A673 (cell line): ENCODE measurements at regions not wholly inside any gene's neighbourhood (a gene's known extent, or its start where the extent isn't known, plus 50 kb on each side); places are given as distances from the start of the nearest gene placed in this dataset.

Source experiments
- BruUV-seq: library from RNA; stranded (reverse); fragments of 400-500 nt; replicated peaks from 2 replicates; lab custom pipeline; 2021; lab: Mats Ljungman, UMichigan
- CTCF ChIA-PET: fragments of 300-600 bp; sonication (Branson Sonifier 250); formaldehyde crosslinking; loops from one replicate; lab custom pipeline; 2022; ENCODE audit warnings: antibody characterized with exemption; lab: Charles Lee
- POLR2A ChIA-PET: fragments of 300-600 bp; sonication (Branson Sonifier 250); formaldehyde crosslinking; loops from one replicate; lab custom pipeline; 2022; ENCODE audit warnings: antibody characterized with exemption; ENCODE audit not compliant: low non-redundant PET; lab: Charles Lee
- DNase-seq: peaks from one replicate; pipeline ENCODE4 v3.0.0-alpha.2; 2015; ENCODE audit warnings: low spot score
- H3K27ac ChIP-seq: fragments of 200-600 bp; sonication (generic); 2 replicates; pipeline ENCODE4 v1.5.1; 2016; ENCODE audit warnings: mixed run types, low read depth, mild to moderate bottlenecking, mixed read lengths, antibody characterized with exemption, low read length; ENCODE audit not compliant: poor library complexity, severe bottlenecking
- H3K27me3 ChIP-seq: fragments of 200-600 bp; sonication (generic); replicated peaks from 2 replicates; pipeline ENCODE4 v1.6.1; 2017; ENCODE audit warnings: mixed run types, low read depth, mild to moderate bottlenecking, mixed read lengths, antibody characterized with exemption, low read length; ENCODE audit not compliant: insufficient read depth, poor library complexity
- H3K36me3 ChIP-seq: fragments of 200-600 bp; sonication (generic); 2 replicates; pipeline ENCODE4 v1.6.1; 2016; ENCODE audit warnings: mixed run types, mild to moderate bottlenecking, mixed read lengths, antibody characterized with exemption, low read length; ENCODE audit not compliant: insufficient read depth, poor library complexity, severe bottlenecking
- H3K4me1 ChIP-seq: fragments of 200-600 bp; sonication (generic); 2 replicates; pipeline ENCODE4 v1.6.1; 2017; ENCODE audit warnings: mixed run types, mild to moderate bottlenecking, mixed read lengths, antibody characterized with exemption, low read length; ENCODE audit not compliant: insufficient read depth, poor library complexity, severe bottlenecking
- H3K4me3 ChIP-seq: fragments of 200-600 bp; sonication (generic); 2 replicates; pipeline ENCODE4 v1.5.1; 2016; ENCODE audit warnings: low read depth, mixed run types, mild to moderate bottlenecking, mixed read lengths, low read length; ENCODE audit not compliant: poor library complexity, severe bottlenecking
- H3K9me3 ChIP-seq: fragments of 200-600 bp; sonication (generic); 2 replicates; pipeline ENCODE4 v1.6.1; 2016; ENCODE audit warnings: mixed run types, low read depth, mild to moderate bottlenecking, mixed read lengths, antibody characterized with exemption, low read length; ENCODE audit not compliant: poor library complexity, severe bottlenecking
- EZH2 ChIP-seq: fragments of 200-600 bp; sonication (generic); IDR thresholded peaks from 2 replicates; pipeline ENCODE4 v1.6.1; 2017; ENCODE audit warnings: borderline replicate concordance, low read depth, mild to moderate bottlenecking, mixed read lengths, antibody characterized with exemption, low read length; ENCODE audit not compliant: poor library complexity, severe bottlenecking
- intact Hi-C: fragments of 100-400 bp; cut with micrococcal nuclease; formaldehyde crosslinking; loops from one replicate; pipeline ENCODE4 v1.10.0; 2022; ENCODE audit not compliant: unreplicated experiment
- TF ChIP-seq, protein P1 (sequence below): fragments of 300-800, 200-600 bp; sonication (generic); conservative IDR thresholded peaks from 2 replicates; pipeline ENCODE4 v1.5.1; 2017; ENCODE audit warnings: low read depth, mild to moderate bottlenecking, antibody characterized with exemption, low read length, moderate library complexity, mixed read lengths

- H3K4me1 ChIP-seq = no peaks in the 10 kb centered on the region
- H3K4me3 ChIP-seq = no peak overlapping the region
- TF ChIP-seq EZH2 = no peak
- TF ChIP-seq, protein P1, sequence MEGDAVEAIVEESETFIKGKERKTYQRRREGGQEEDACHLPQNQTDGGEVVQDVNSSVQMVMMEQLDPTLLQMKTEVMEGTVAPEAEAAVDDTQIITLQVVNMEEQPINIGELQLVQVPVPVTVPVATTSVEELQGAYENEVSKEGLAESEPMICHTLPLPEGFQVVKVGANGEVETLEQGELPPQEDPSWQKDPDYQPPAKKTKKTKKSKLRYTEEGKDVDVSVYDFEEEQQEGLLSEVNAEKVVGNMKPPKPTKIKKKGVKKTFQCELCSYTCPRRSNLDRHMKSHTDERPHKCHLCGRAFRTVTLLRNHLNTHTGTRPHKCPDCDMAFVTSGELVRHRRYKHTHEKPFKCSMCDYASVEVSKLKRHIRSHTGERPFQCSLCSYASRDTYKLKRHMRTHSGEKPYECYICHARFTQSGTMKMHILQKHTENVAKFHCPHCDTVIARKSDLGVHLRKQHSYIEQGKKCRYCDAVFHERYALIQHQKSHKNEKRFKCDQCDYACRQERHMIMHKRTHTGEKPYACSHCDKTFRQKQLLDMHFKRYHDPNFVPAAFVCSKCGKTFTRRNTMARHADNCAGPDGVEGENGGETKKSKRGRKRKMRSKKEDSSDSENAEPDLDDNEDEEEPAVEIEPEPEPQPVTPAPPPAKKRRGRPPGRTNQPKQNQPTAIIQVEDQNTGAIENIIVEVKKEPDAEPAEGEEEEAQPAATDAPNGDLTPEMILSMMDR = no peak
- BruUV-seq = no TSS peak
- no peak for DNase-seq
- ChIA-PET CTCF (no interaction called here), POLR2A (no interaction called here)
- no peak overlapping the region for H3K27ac ChIP-seq
- no peaks in the 10 kb centered on the region for H3K36me3 ChIP-seq
- no peaks in the 10 kb centered on the region for H3K27me3 ChIP-seq
- H3K9me3 ChIP-seq = no peaks in the 10 kb centered on the region
- intact Hi-C loops = no loop called here
Measured at GRCh38 chr5:173757403-173758209, 130.5 kb upstream of the CPEB4 start.

- BruUV-seq = no TSS peak
- POLR2A ChIA-PET = no interaction called here
- Histone ChIP-seq H3K4me3 (no peak overlapping the region), H3K36me3 (no peaks in the 10 kb centered on the region), H3K27me3 (no peaks in the 10 kb centered on the region), H3K4me1 (no peaks in the 10 kb centered on the region), H3K9me3 (no peaks in the 10 kb centered on the region), H3K27ac (no peak overlapping the region)
- DNase-seq = no peak
- no peak for TF ChIP-seq EZH2
- TF ChIP-seq, protein P1 = no peak
- intact Hi-C loops = no loop called here
- CTCF ChIA-PET = no interaction called here
Measured at GRCh38 chr5:173758676-173759075, 129.5 kb upstream of the CPEB4 start.

DNA sequence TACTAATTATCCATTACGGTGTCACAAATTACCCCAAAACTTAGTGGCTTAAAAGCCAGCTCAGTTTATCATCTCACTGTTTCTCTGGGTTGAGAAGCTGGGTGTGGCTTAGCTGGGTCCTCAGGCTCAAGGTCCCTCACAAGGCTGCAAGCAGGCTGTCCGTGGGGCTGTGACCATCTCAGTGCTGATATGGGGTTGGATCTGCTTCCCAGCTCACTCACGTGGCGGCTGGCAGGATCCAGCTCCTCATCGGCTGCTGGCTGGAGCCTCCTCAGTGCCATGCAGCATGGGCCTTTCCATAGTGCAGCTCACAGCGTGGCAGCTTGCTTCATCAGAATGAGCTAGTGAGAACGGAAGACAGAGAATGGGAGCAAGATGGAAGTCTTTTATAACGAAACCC, 128.5 kb upstream of the CPEB4 start:
- intact Hi-C loops = no loop called here
- DNase-seq = no peak
- no peaks in the 10 kb centered on the region for H3K4me1 ChIP-seq
- TF ChIP-seq, protein P1 = no peak
- TF ChIP-seq EZH2 = no peak
- no peaks in the 10 kb centered on the region for H3K9me3 ChIP-seq
- H3K27ac ChIP-seq = no peak overlapping the region
- BruUV-seq = no TSS peak
- H3K36me3 ChIP-seq = no peaks in the 10 kb centered on the region
- ChIA-PET CTCF (no interaction called here), POLR2A (no interaction called here)
- no peak overlapping the region for H3K4me3 ChIP-seq
- no peaks in the 10 kb centered on the region for H3K27me3 ChIP-seq
